Gastrocnemius medialis (tissue), 4 donors: ENCODE measurements at regions not wholly inside any gene's neighbourhood (a gene's known extent, or its start where the extent isn't known, plus 50 kb on each side); places are given as distances from the start of the nearest gene placed in this dataset.
A peak's percentile ranks its signal among the peaks of the same experiment; 100 is the strongest.

ENCODE experiments used
- ATAC-seq, 2 donors: fragments of 150-250 bp; one replicate each; pipeline ENCODE4 v1.9.1; 2016
- DNase-seq, 2 donors: peaks; one replicate each; pipeline ENCODE4 v3.0.0-alpha.2; 2019
- H3K27ac ChIP-seq, 4 donors: fragments of 200-600 bp; sonication (generic); 1 replicate in 1 of 4; 2 replicates in 3 of 4; pipeline ENCODE4 v1.5.1; 2016 to 2018; ENCODE audit warnings: mild to moderate bottlenecking in 2 of 4, moderate library complexity in 1 of 4
- H3K27me3 ChIP-seq, 3 donors: fragments of 200-600 bp; sonication (generic) in 2 of 3; 1 replicate in 1 of 3; 2 replicates in 2 of 3; pipeline versions ENCODE4 v1.5.1 to v1.6.0; 2016 to 2019; ENCODE audit warnings: mild to moderate bottlenecking in 1 of 3, moderate library complexity in 1 of 3
- H3K36me3 ChIP-seq, 2 donors: fragments of 200-600 bp; sonication (generic) in 1 of 2; one replicate each; pipeline ENCODE4 v1.5.1; 2017 to 2018
- H3K4me1 ChIP-seq, 2 donors: fragments of 200-600 bp; sonication (generic) in 1 of 2; one replicate each; pipeline ENCODE4 v1.5.1; 2016 to 2017; ENCODE audit warnings: mild to moderate bottlenecking in 2 of 2
- H3K4me3 ChIP-seq, 4 donors: fragments of 200-600 bp; sonication (generic) in 3 of 4; 1 replicate in 1 of 4; 2 replicates in 3 of 4; pipeline ENCODE4 v1.5.1; 2016 to 2019; ENCODE audit warnings: mild to moderate bottlenecking in 2 of 4
- H3K9me3 ChIP-seq, 3 donors: fragments of 200-600 bp; sonication (generic) in 2 of 3; 1 replicate in 1 of 3; 2 replicates in 2 of 3; pipeline ENCODE4 v1.5.1; 2016 to 2019
- CTCF ChIP-seq, 5 experiments: fragments of 450-650 bp in 3 of 5; fragments of 200-600 bp in 2 of 5; sonication (generic) in 2 of 5; IDR thresholded peaks in 4 of 5; conservative IDR thresholded peaks in 1 of 5; 1 replicate in 4 of 5; 2 replicates in 1 of 5; pipeline ENCODE4 v1.5.1; 2016 to 2019; ENCODE audit warnings: antibody characterized with exemption in 5 of 5, mild to moderate bottlenecking in 3 of 5, moderate library complexity in 3 of 5
- POLR2A ChIP-seq, 2 donors: fragments of 450-650 bp; IDR thresholded peaks; one replicate each; pipeline ENCODE4 v1.6.1; 2017; ENCODE audit warnings: antibody characterized with exemption in 2 of 2, mild to moderate bottlenecking in 2 of 2, moderate library complexity in 2 of 2
- in situ Hi-C, 4 donors: fragments of 200-750 bp; cut with MboI; loops; one replicate each; pipeline versions ENCODE4 v1.15.0 to v1.8.0; 2017; ENCODE audit warnings: low sequenced_read_pairs in 4 of 4
- intact Hi-C: fragments of 100-400 bp; cut with DNase I; formaldehyde crosslinking; loops from one replicate; pipeline ENCODE4 v1.15.1; 2023; ENCODE audit warnings: low total_unique reads

- Histone ChIP-seq H3K4me1 (peaks cover 7% of the 10 kb centered on the region in 2 donors), H3K27me3 (peaks cover 0 to 4% (median 1%) of the 10 kb centered on the region in 3 donors), H3K27ac (peak overlapping the region; percentile 47 to 77 (median 75)), H3K9me3 (no peaks in the 10 kb centered on the region), H3K36me3 (no peaks in the 10 kb centered on the region), H3K4me3 (no peak overlapping the region)
- intact Hi-C loops, result no loop called here
- no peak for TF ChIP-seq CTCF (IDR thresholded peaks at IDR 0.05 in 4 of 5, conservative IDR thresholded peaks at IDR 0.05 in 1 of 5)
- no peak for TF ChIP-seq POLR2A (IDR thresholded peaks at IDR 0.05)
- DNase-seq, result no peak
- in situ Hi-C loops, result no loop called here
- no peak for ATAC-seq
These were observed 104.2 kb upstream of the MAP1LC3B2 start for GRCh38 chr12:116454950-116455447.

GRCh38 chr12:116455540-116456329 is 103.4 kb upstream of the MAP1LC3B2 start:
- intact Hi-C loops, result no loop called here
- peak; percentile 47 to 67 for DNase-seq
- TF ChIP-seq POLR2A (IDR thresholded peaks at IDR 0.05) (no peak), CTCF (IDR thresholded peaks at IDR 0.05 in 4 of 5, conservative IDR thresholded peaks at IDR 0.05 in 1 of 5) (no peak)
- H3K4me3 ChIP-seq, result peak overlapping the region in 3 of 4 donors; percentile 7 to 21 (median 10)
- no peaks in the 10 kb centered on the region for H3K9me3 ChIP-seq
- in situ Hi-C loops, result no loop called here
- H3K27me3 ChIP-seq, result peaks cover 0 to 4% (median 4%) of the 10 kb centered on the region in 3 donors
- peak overlapping the region; percentile 47 to 77 (median 75) for H3K27ac ChIP-seq
- no peaks in the 10 kb centered on the region for H3K36me3 ChIP-seq
- peaks cover 7% of the 10 kb centered on the region in 2 donors for H3K4me1 ChIP-seq
- peak; percentile 82 to 83 for ATAC-seq

- peak overlapping the region in 3 of 4 donors; percentile 7 to 21 (median 10) for H3K4me3 ChIP-seq
- intact Hi-C loops, result no loop called here
These were observed 102.7 kb upstream of the MAP1LC3B2 start for GRCh38 chr12:116456330-116457082.

GRCh38 chr12:116458492-116458891 is 100.7 kb upstream of the MAP1LC3B2 start:
- H3K27me3 ChIP-seq, result peaks cover 0 to 4% (median 4%) of the 10 kb centered on the region in 3 donors
- no peak overlapping the region for H3K4me3 ChIP-seq
- intact Hi-C loops (no loop called here), in situ Hi-C loops (no loop called here)
- H3K4me1 ChIP-seq, result peaks cover 7% of the 10 kb centered on the region in 2 donors
- H3K36me3 ChIP-seq, result no peaks in the 10 kb centered on the region
- no peaks in the 10 kb centered on the region for H3K9me3 ChIP-seq
- TF ChIP-seq CTCF (IDR thresholded peaks at IDR 0.05 in 4 of 5, conservative IDR thresholded peaks at IDR 0.05 in 1 of 5), result no peak
- TF ChIP-seq POLR2A (IDR thresholded peaks at IDR 0.05), result no peak
- DNase-seq (no peak), ATAC-seq (no peak)
- no peak overlapping the region for H3K27ac ChIP-seq

More at GRCh38 chr12:116456330-116457082, 102.7 kb upstream of the MAP1LC3B2 start:
- no peak for TF ChIP-seq POLR2A (IDR thresholded peaks at IDR 0.05)
- TF ChIP-seq CTCF (IDR thresholded peaks at IDR 0.05 in 4 of 5, conservative IDR thresholded peaks at IDR 0.05 in 1 of 5), result no peak
- Histone ChIP-seq H3K9me3 (no peaks in the 10 kb centered on the region), H3K27me3 (peaks cover 0 to 4% (median 4%) of the 10 kb centered on the region in 3 donors), H3K36me3 (no peaks in the 10 kb centered on the region), H3K27ac (peak overlapping the region; percentile 47 to 77 (median 75)), H3K4me1 (peaks cover 7% of the 10 kb centered on the region in 2 donors)
- in situ Hi-C loops, result no loop called here
- no peak for ATAC-seq
- no peak for DNase-seq
